ENCODE measurements at regions not wholly inside any gene's neighbourhood (a gene's known extent, or its start where the extent isn't known, plus 50 kb on each side); places are given as distances from the start of the nearest gene placed in this dataset.

GRCh38 chr2:117071556-117072102 is 742.9 kb upstream of the DDX18 start:
- H3K27me3 Mint-ChIP-seq (ENCODE audit: low read depth in 3 of 3), result peaks cover 0 to 2% (median 0%) of the 10 kb centered on the region in 3 donors
- H3K4me3 Mint-ChIP-seq, result no peak overlapping the region
- H3K27ac Mint-ChIP-seq, result no peak overlapping the region
- H3K4me1 Mint-ChIP-seq, result no peaks in the 10 kb centered on the region
- H3K36me3 Mint-ChIP-seq, result no peaks in the 10 kb centered on the region
- peaks cover 6 to 43% (median 12%) of the 10 kb centered on the region in 6 donors for H3K9me3 Mint-ChIP-seq
- DNase-seq, result no peak

GRCh38 chr2:117074756-117075155 is 739.7 kb upstream of the DDX18 start:
- Mint-ChIP-seq H3K4me1 (no peaks in the 10 kb centered on the region), H3K36me3 (no peaks in the 10 kb centered on the region), H3K27ac (no peak overlapping the region), H3K27me3 (ENCODE audit: low read depth in 3 of 3) (no peaks in the 10 kb centered on the region), H3K9me3 (peaks cover 4 to 46% (median 13%) of the 10 kb centered on the region in 6 donors), H3K4me3 (no peak overlapping the region)
- DNase-seq, result no peak

DNA sequence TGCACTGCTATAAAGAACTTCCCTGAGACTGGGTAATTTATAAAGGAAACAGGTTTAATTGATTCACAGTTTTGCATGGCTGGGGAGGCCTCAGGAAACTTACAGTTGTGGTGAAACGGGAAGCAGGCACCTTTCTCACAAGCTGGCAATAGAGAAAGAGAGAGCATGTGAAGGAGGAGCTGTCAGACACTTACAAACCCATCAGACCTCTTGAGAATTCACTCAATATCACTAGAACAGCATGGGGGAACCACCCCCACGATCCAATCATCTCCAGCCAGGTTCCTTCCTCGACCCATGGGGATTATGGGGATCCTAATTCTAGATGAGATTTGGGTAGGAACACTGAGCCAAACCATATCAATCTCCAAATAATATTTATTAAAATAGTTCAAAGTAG is 729.2 kb upstream of the DDX18 start:
- Mint-ChIP-seq H3K4me1 (no peaks in the 10 kb centered on the region), H3K9me3 (peaks cover 5 to 25% (median 12%) of the 10 kb centered on the region in 6 donors), H3K4me3 (no peak overlapping the region)

DNA sequence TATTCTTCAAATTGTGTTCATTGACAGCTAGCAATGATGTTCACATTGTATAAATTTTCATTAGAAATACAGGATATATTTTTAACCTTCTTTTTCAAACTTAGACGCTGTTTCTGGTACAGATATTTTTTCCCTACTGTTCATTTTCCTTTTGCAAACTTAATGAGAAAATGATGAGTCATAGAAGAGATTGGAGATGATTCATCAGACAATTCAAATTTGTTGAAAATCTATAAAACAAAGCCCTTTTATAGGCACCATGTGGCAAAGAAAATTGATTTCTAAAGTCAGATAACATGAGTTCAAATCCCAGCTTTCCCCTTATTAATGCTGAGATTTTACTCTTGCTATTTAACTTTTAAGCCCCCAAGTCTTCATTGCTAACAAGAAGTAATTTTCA is 728.8 kb upstream of the DDX18 start:
- H3K27me3 Mint-ChIP-seq (ENCODE audit: low read depth in 3 of 3), result peaks cover 0 to 2% (median 1%) of the 10 kb centered on the region in 3 donors
- H3K4me3 Mint-ChIP-seq, result no peak overlapping the region
- H3K4me1 Mint-ChIP-seq, result no peaks in the 10 kb centered on the region
- peaks cover 5 to 26% (median 12%) of the 10 kb centered on the region in 6 donors for H3K9me3 Mint-ChIP-seq
- no peak for DNase-seq
- no peaks in the 10 kb centered on the region for H3K36me3 Mint-ChIP-seq
- no peak overlapping the region for H3K27ac Mint-ChIP-seq

More for the DNA sequence above, 729.2 kb upstream of the DDX18 start:
- no peaks in the 10 kb centered on the region for H3K36me3 Mint-ChIP-seq
- no peak for DNase-seq
- H3K27ac Mint-ChIP-seq, result no peak overlapping the region
- peaks cover 0 to 2% (median 1%) of the 10 kb centered on the region in 3 donors for H3K27me3 Mint-ChIP-seq (ENCODE audit: low read depth in 3 of 3)

DNA sequence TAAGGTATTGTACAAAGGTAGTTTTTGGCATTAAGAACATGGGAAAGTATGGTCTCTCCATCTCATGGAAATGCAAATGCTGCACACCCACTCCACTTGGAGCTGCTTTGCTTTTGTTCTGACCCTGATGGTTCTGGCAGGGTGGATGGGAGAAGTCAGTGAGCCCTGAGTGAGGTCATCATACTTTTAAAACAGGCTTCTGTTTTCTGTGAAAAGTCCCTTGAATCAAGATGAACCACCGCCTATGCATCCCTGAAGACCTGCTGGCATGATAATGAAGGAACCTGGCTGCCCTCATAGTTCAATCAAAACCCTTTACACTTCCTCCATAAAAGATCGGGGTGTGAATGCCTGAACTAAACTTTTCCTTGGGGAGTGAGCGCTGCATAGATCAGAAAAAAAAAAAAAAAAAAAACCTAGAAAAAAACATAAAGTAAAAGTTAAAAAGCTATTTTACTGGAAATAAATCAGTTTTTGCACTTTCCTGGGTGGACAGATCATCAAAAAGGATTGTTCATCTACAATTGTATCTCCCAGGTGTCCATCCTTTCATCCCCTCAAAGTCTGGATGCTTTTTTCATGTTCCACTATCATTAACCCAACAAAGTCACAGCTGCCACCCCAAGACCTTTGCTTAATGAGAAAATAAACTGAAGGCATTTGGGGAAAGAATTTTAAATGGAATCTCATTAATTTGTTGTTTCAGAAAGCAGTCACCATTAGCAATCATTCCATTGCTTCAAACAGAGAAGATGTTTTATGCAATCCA is 728.1 kb upstream of the DDX18 start:
- no peak for DNase-seq
- H3K4me3 Mint-ChIP-seq, result no peak overlapping the region
- H3K36me3 Mint-ChIP-seq, result no peaks in the 10 kb centered on the region
- H3K4me1 Mint-ChIP-seq, result no peaks in the 10 kb centered on the region
- H3K9me3 Mint-ChIP-seq, result peaks cover 5 to 24% (median 13%) of the 10 kb centered on the region in 6 donors
- H3K27ac Mint-ChIP-seq, result no peak overlapping the region
- H3K27me3 Mint-ChIP-seq (ENCODE audit: low read depth in 3 of 3), result peaks cover 0 to 2% (median 1%) of the 10 kb centered on the region in 3 donors

DNA sequence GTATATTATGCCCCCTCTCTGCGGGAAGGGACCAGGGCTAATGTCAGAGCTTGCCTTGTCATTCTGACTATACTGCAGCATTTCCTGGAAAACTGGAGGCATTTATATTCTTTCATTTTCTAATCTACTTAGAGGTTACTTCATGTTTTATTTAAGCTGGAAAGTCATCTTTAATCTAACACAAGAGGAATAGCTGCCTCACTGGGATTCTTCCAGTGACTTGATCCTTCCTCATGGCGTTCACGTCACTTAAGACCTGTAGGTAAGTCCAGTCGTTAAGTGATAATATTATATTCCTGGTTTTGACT is 727.6 kb upstream of the DDX18 start:
- Mint-ChIP-seq H3K27me3 (ENCODE audit: low read depth in 3 of 3) (peaks cover 0 to 2% (median 1%) of the 10 kb centered on the region in 3 donors), H3K4me3 (no peak overlapping the region), H3K9me3 (peaks cover 5 to 23% (median 13%) of the 10 kb centered on the region in 6 donors), H3K27ac (no peak overlapping the region), H3K36me3 (no peaks in the 10 kb centered on the region), H3K4me1 (no peaks in the 10 kb centered on the region)
- no peak for DNase-seq

DNA sequence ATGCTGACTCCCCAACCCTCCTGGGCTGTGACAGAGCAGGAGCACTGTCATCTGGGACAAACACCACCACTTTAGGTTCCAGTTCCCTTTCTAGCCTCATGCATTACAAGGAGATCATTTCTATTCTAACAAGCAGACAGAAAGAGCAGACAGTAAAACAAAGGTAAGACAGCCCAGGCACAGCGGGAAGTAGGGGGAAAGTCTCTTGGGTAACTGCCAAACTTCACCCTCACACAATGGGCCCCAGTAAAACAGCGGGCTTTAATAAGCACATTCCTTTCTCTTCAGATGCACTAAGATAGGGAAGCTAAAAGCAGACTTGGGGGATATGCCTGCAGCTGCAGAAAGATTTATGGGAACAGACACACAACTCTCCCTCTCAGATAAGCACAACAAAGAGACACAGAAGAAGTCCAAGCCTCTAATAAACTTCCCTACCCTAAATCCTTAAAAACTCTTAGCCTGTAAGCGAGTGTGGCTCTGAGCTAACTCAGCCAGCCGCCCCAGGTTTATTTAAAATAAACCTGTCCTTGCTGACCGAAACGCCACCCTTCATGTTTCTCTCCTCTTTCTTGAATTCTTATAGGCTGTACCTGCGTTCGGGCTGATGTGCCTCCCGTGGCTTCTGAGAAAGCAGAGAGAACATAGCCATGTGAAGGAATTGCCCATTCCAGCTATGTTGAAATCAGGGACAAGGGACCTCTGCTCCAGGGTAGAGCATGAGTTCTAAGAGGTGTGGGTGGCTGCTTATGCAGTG is 726.8 kb upstream of the DDX18 start:
- Mint-ChIP-seq H3K27me3 (ENCODE audit: low read depth in 3 of 3) (no peaks in the 10 kb centered on the region), H3K9me3 (peaks cover 5 to 28% (median 13%) of the 10 kb centered on the region in 6 donors), H3K36me3 (no peaks in the 10 kb centered on the region), H3K4me1 (no peaks in the 10 kb centered on the region), H3K27ac (no peak overlapping the region), H3K4me3 (no peak overlapping the region)
- DNase-seq, result no peak

DNA sequence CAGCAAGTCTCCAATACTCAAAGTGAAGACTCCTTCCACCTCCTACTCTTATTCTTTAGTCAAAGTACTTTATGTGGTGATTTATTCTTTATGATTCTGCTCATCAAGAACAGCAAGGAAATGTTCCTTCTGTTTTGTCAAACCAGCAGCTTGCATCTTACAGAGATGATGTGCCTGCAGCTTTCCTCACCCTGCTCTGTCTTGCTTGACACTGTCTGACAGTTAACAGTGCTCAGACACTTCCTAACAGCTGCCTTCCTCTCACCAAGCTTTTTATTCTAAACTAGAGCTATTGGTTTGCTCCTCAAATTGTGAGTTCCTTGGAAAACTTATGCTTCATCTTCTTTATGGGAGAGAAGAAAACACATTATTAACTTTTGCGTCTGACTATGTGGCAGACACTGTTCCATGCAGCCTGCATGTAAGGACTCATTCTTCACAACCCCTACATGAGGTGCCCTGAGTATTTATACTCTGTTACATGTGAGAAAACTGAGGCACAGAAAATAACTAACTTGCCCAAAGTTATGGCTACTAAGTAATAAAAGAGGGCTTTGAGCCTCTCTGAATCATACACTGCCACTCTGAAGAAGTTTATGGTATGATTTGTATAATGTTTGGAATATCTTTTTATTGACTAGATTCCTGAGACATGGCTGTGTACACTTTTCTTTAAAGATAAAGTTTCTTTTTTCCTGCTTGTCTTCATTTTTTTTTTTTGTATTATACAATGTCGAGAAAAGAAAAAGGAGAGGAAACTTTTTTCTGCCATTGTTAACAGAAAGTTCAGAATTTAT is 723.3 kb upstream of the DDX18 start:
- no peaks in the 10 kb centered on the region for H3K36me3 Mint-ChIP-seq
- peaks cover 9 to 33% (median 11%) of the 10 kb centered on the region in 6 donors for H3K9me3 Mint-ChIP-seq
- no peak overlapping the region for H3K4me3 Mint-ChIP-seq

GRCh38 chr2:117101613-117102012 is 712.9 kb upstream of the DDX18 start:
- no peaks in the 10 kb centered on the region for H3K4me1 Mint-ChIP-seq
- peaks cover 0 to 4% (median 0%) of the 10 kb centered on the region in 3 donors for H3K36me3 Mint-ChIP-seq
- no peak overlapping the region for H3K4me3 Mint-ChIP-seq
- H3K27me3 Mint-ChIP-seq (ENCODE audit: low read depth in 3 of 3), result no peaks in the 10 kb centered on the region
- H3K27ac Mint-ChIP-seq, result no peak overlapping the region
- no peak for DNase-seq
- H3K9me3 Mint-ChIP-seq, result peaks cover 9 to 41% (median 20%) of the 10 kb centered on the region in 6 donors

More for the DNA sequence above, 723.3 kb upstream of the DDX18 start:
- DNase-seq, result no peak
- no peak overlapping the region for H3K27ac Mint-ChIP-seq
- no peaks in the 10 kb centered on the region for H3K4me1 Mint-ChIP-seq
- no peaks in the 10 kb centered on the region for H3K27me3 Mint-ChIP-seq (ENCODE audit: low read depth in 3 of 3)

- peaks cover 5 to 8% (median 7%) of the 10 kb centered on the region in 3 donors for H3K36me3 Mint-ChIP-seq
- DNase-seq, result no peak
These were observed 705.7 kb upstream of the DDX18 start for GRCh38 chr2:117108741-117109267.

DNA sequence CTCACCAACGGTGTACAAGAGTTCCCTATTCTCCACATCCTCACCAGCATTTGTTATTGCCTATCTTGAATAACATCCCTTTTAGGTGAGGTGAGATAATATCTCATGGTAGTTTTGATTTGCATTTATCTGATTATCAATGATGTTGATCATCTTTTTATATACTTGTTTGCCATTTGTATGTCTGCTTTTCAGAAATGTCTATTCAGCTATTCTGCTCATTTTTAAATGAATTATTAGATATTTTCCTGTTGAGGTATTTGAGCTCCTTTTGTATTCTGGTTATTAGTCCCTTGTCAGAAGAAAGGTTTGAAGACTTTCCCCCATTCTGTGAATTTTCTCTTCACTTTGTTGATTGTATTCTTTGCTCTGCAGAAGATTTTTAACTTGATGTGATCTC is 695.5 kb upstream of the DDX18 start:
- Mint-ChIP-seq H3K4me1 (no peaks in the 10 kb centered on the region), H3K27me3 (ENCODE audit: low read depth in 3 of 3) (no peaks in the 10 kb centered on the region), H3K36me3 (no peaks in the 10 kb centered on the region), H3K4me3 (no peak overlapping the region), H3K27ac (no peak overlapping the region), H3K9me3 (peaks cover 0 to 28% (median 11%) of the 10 kb centered on the region in 6 donors)
- DNase-seq, result no peak

More at GRCh38 chr2:117108741-117109267, 705.7 kb upstream of the DDX18 start:
- no peak overlapping the region for H3K27ac Mint-ChIP-seq
- H3K4me3 Mint-ChIP-seq, result no peak overlapping the region
- H3K4me1 Mint-ChIP-seq, result no peaks in the 10 kb centered on the region
- H3K9me3 Mint-ChIP-seq, result peaks cover 21 to 76% (median 38%) of the 10 kb centered on the region in 6 donors
- H3K27me3 Mint-ChIP-seq (ENCODE audit: low read depth in 3 of 3), result no peaks in the 10 kb centered on the region

GRCh38 chr2:117123362-117123761 is 691.1 kb upstream of the DDX18 start:
- Mint-ChIP-seq H3K27me3 (ENCODE audit: low read depth in 3 of 3) (no peaks in the 10 kb centered on the region), H3K36me3 (no peaks in the 10 kb centered on the region), H3K27ac (no peak overlapping the region), H3K9me3 (peaks cover 2 to 41% (median 10%) of the 10 kb centered on the region in 6 donors), H3K4me1 (no peaks in the 10 kb centered on the region), H3K4me3 (no peak overlapping the region)
- DNase-seq, result no peak

DNA sequence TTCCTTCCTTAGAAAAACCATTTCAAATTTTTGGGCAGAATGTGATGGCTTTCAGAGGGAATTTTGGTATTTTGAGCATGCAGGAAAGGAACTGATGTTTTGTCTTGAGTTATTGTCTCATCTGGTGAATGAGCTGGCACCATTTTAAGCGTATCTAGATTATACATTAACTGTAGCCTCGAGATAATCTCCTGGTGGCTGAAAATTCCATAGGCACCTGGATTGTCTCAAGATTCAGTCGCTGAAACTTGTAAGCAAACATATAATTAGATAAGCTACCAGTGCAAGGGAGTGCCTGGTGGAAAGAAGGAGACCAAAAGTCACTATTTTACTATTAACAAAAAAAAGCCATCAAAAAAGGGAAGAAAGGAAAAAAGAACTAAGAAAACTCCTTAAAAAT is 687.8 kb upstream of the DDX18 start:
- Mint-ChIP-seq H3K27ac (no peak overlapping the region), H3K27me3 (ENCODE audit: low read depth in 3 of 3) (peaks cover 0 to 2% (median 0%) of the 10 kb centered on the region in 3 donors), H3K9me3 (peaks cover 4 to 51% (median 14%) of the 10 kb centered on the region in 6 donors), H3K4me1 (no peaks in the 10 kb centered on the region), H3K4me3 (no peak overlapping the region), H3K36me3 (no peaks in the 10 kb centered on the region)
- no peak for DNase-seq
